Esophagus muscularis mucosa (tissue), 4 donors: ENCODE measurements at regions not wholly inside any gene's neighbourhood (a gene's known extent, or its start where the extent isn't known, plus 50 kb on each side); places are given as distances from the start of the nearest gene placed in this dataset.

Experiments used
- CTCF ChIP-seq, 3 experiments: fragments of 200-600 bp in 2 of 3; fragments of 450-650 bp in 1 of 3; sonication (generic) in 2 of 3; IDR thresholded peaks; one replicate each; pipeline ENCODE4 v1.5.1; 2017 to 2019; ENCODE audit warnings: antibody characterized with exemption in 3 of 3, mild to moderate bottlenecking in 2 of 3, moderate library complexity in 1 of 3
- EP300 ChIP-seq: sonication (generic); formaldehyde crosslinking; IDR thresholded peaks from one replicate; pipeline ENCODE4 v1.6.1; 2017; ENCODE audit warnings: antibody characterized with exemption
- POLR2A ChIP-seq: fragments of 450-650 bp; IDR thresholded peaks from one replicate; pipeline ENCODE4 v1.6.1; 2017; ENCODE audit warnings: antibody characterized with exemption, moderate library complexity, mild to moderate bottlenecking, low read depth
- POLR2AphosphoS5 ChIP-seq, 2 donors: sonication (generic); formaldehyde crosslinking; IDR thresholded peaks; one replicate each; pipeline ENCODE4 v1.6.1; 2017; ENCODE audit warnings: antibody characterized with exemption in 2 of 2

GRCh38 chr2:120590841-120591240, 144.8 kb upstream of the GLI2 start:
- no peak for TF ChIP-seq CTCF (IDR thresholded peaks at IDR 0.05)
- TF ChIP-seq EP300: no peak
- no peak for TF ChIP-seq POLR2A
- TF ChIP-seq POLR2AphosphoS5 (IDR thresholded peaks at IDR 0.05): no peak
